Heart right ventricle (tissue), 16 donors: ENCODE measurements at regions not wholly inside any gene's neighbourhood (a gene's known extent, or its start where the extent isn't known, plus 50 kb on each side); places are given as distances from the start of the nearest gene placed in this dataset.
"Not testable (repeated sequence)": the region's sequence is repeated elsewhere in the genome, so short reads cannot be mapped to it uniquely, and the experiment has no call there.

Source experiments
- ATAC-seq, 8 donors: fragments of 200-7000 bp; cut with Tn5 transposase; one replicate each; pipeline ENCODE4 v1.9.1; 2020; ENCODE audit warnings: mild to moderate bottlenecking in 8 of 8, moderate library complexity in 8 of 8, moderate number of reproducible peaks in 1 of 8
- DNase-seq, 2 donors: peaks; one replicate each; pipeline ENCODE4 v3.0.0-alpha.2; 2020
- H3K27ac ChIP-seq, 10 donors: fragments of 200-600 bp; sonication (generic) in 2 of 10; one replicate each; pipeline versions ENCODE4 v1.5.0 to v1.8.0; 2020 to 2022; ENCODE audit warnings: mild to moderate bottlenecking in 3 of 10
- H3K27me3 ChIP-seq, 7 donors: fragments of 200-600 bp; one replicate each; pipeline ENCODE4 v1.8.0; 2021 to 2022; ENCODE audit warnings: mild to moderate bottlenecking in 2 of 7
- H3K36me3 ChIP-seq, 9 donors: fragments of 200-600 bp; sonication (generic) in 1 of 9; one replicate each; pipeline versions ENCODE4 v1.5.0 to v1.8.0; 2020 to 2022; ENCODE audit warnings: mild to moderate bottlenecking in 2 of 9
- H3K4me1 ChIP-seq, 9 donors: fragments of 200-600 bp; sonication (generic) in 1 of 9; one replicate each; pipeline versions ENCODE4 v1.5.0 to v1.8.0; 2020 to 2022; ENCODE audit warnings: mild to moderate bottlenecking in 4 of 9
- H3K4me3 ChIP-seq, 10 donors: fragments of 200-600 bp; sonication (generic) in 2 of 10; one replicate each; pipeline versions ENCODE4 v1.5.0 to v1.8.0; 2020 to 2022; ENCODE audit warnings: mild to moderate bottlenecking in 7 of 10, moderate library complexity in 2 of 10
- H3K9me3 ChIP-seq, 11 donors: fragments of 200-600 bp in 10 of 11; sonication (generic) in 2 of 11; one replicate each; pipeline versions ENCODE4 v1.5.0 to v1.8.0; 2013 to 2022; ENCODE audit warnings: mild to moderate bottlenecking in 2 of 11, control low read depth in 1 of 11, moderate library complexity in 1 of 11
- CTCF ChIP-seq, 9 donors: fragments of 200-600 bp; sonication (generic) in 2 of 9; IDR thresholded peaks; one replicate each; pipeline versions ENCODE4 v1.5.0 to v1.8.0; 2021 to 2022; ENCODE audit warnings: antibody characterized with exemption in 9 of 9, mild to moderate bottlenecking in 5 of 9, moderate library complexity in 1 of 9
- WGBS, 2 donors: extraction: QIAGEN DNeasy Blood & Tissue Kit; methylation state at CpG; one replicate each; pipeline ENCODE4 v1.1.7; 2013; ENCODE audit warnings: inconsistent platforms in 1 of 2; 5-methylcytosine and 5-hydroxymethylcytosine counted together
- intact Hi-C, 10 donors: fragments of 100-400 bp; cut with DNase I; formaldehyde crosslinking; loops; one replicate each; pipeline versions ENCODE4 v1.11.1 to v1.14.2; 2022
- donor health status: Arrhythmogenic right ventricular cardiomyopathy.
- donor health status: ischemic (EF 13 %, LVEDD 7.1; RV severe dilation, severe dysfunction).
- donor health status: healthy with polysubstance abuse.
- donor health status: DM: no; HTN: yes; CAD: no.
- donor health status: DM: no; HTN: no; CAD: no.
- donor health status: ischemic (EF 25% LVEDD 6.9; RV normal size, moderate dysfunction).
- donor health status: ischemic (EF 25% LVEDD 5.7; RV mildly dilated, moderate dysfunction).
- donor health status: healthy.
- donor health status: DM: yes; HTN: yes; CAD: no.
- donor health status: Ischemic cardiomyopathy.
- donor health status: ischemic (EF 35%, LVEDD 5.7; RV mildly dilated, moderate dysfunction).
- donor health status: nonischemic (EF 11% LVEDD 7.7; RV severe dilation, severe dysfunction).
- donor health status: DM: yes; HTN: yes; CAD: no.
- donor health status: PGD.
- donor health status: ischemic (EF 29% LVEDD 5.4; RV normal size, mild dysfunction).
- donor health status: nonischemic (EF 23%, LVEDD 6.1; RV moderate dilation, normal function).

- no peak overlapping the region for H3K27ac ChIP-seq
- no peak for TF ChIP-seq CTCF (IDR thresholded peaks at IDR 0.05)
- no peaks in the 10 kb centered on the region for H3K4me1 ChIP-seq
- 41 to 51% methylated on average over 3 of the region's 3 CpGs for WGBS, 2 donors
- ATAC-seq (no peak), DNase-seq (no peak)
- no peak overlapping the region for H3K4me3 ChIP-seq
- no peaks in the 10 kb centered on the region for H3K27me3 ChIP-seq
- H3K36me3 ChIP-seq: no peaks in the 10 kb centered on the region
- intact Hi-C loops: no loop called here
- H3K9me3 ChIP-seq: peaks cover 0 to 19% (median 4%) of the 10 kb centered on the region in 11 donors
Measured at GRCh38 chr16:60091529-60091928, 1357.4 kb upstream of the GOT2 start.

GRCh38 chr16:60091071-60091470, 1357.0 kb upstream of the GOT2 start:
- DNase-seq (no peak), ATAC-seq (no peak)
- no peaks in the 10 kb centered on the region for H3K36me3 ChIP-seq
- H3K9me3 ChIP-seq: peaks cover 0 to 19% (median 3%) of the 10 kb centered on the region in 11 donors
- TF ChIP-seq CTCF (IDR thresholded peaks at IDR 0.05): no peak
- no peak overlapping the region for H3K4me3 ChIP-seq
- H3K27ac ChIP-seq: no peak overlapping the region
- no peaks in the 10 kb centered on the region for H3K4me1 ChIP-seq
- no peaks in the 10 kb centered on the region for H3K27me3 ChIP-seq
- intact Hi-C loops: no loop called here

DNA sequence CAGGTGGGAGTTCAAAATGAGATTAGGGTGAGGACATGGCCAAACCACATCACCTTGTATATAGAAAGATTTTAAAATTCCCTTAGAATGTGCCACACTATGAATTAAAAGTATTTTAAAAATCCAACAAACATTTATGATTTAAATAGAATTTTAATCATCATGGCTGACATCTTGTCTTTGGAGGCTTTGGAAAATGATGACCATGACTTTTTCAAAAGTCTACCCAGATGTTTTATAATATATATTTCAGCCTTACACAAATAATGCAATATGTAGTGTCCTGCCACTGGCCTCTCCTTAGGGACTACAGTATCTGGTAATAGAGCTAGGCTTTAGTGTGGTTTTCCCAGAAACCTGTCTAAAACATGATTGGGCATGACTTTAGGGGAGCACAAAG, 1353.4 kb upstream of the GOT2 start:
- Histone ChIP-seq H3K9me3 (peaks cover 0 to 10% (median 0%) of the 10 kb centered on the region in 11 donors), H3K4me3 (no peak overlapping the region), H3K4me1 (no peaks in the 10 kb centered on the region), H3K27me3 (no peaks in the 10 kb centered on the region), H3K36me3 (no peaks in the 10 kb centered on the region), H3K27ac (no peak overlapping the region)
- no peak for TF ChIP-seq CTCF (IDR thresholded peaks at IDR 0.05)
- no peak for DNase-seq
- no peak for ATAC-seq
- intact Hi-C loops: no loop called here

- H3K4me1 ChIP-seq, H3K27me3 ChIP-seq, H3K4me3 ChIP-seq, H3K36me3 ChIP-seq, H3K27ac ChIP-seq, intact Hi-C loops, H3K9me3 ChIP-seq, DNase-seq, ATAC-seq: not testable (repeated sequence)
- 90 to 91% methylated on average over 8 to 9 of the region's 10 CpGs for WGBS, 2 donors
Measured at GRCh38 chr16:60078819-60079218, 1344.7 kb upstream of the GOT2 start.

- no peaks in the 10 kb centered on the region for H3K9me3 ChIP-seq
- no peak overlapping the region for H3K27ac ChIP-seq
- no peak for TF ChIP-seq CTCF (IDR thresholded peaks at IDR 0.05)
- WGBS, 2 donors: 75 to 76% methylated on average over 3 of the region's 3 CpGs
- no peaks in the 10 kb centered on the region for H3K36me3 ChIP-seq
- DNase-seq: no peak
- no peak for ATAC-seq
- intact Hi-C loops: no loop called here
- H3K27me3 ChIP-seq: no peaks in the 10 kb centered on the region
- no peak overlapping the region for H3K4me3 ChIP-seq
- no peaks in the 10 kb centered on the region for H3K4me1 ChIP-seq
Measured at GRCh38 chr16:60077861-60078260, 1343.7 kb upstream of the GOT2 start.
